HG02852 (cell line): ENCODE measurements at regions not wholly inside any gene's neighbourhood (a gene's known extent, or its start where the extent isn't known, plus 50 kb on each side); places are given as distances from the start of the nearest gene placed in this dataset.
"Not testable (repeated sequence)": the region's sequence is repeated elsewhere in the genome, so short reads cannot be mapped to it uniquely, and the experiment has no call there.

ENCODE experiments used
- ATAC-seq: cut with Tn5 transposase; IDR thresholded peaks from one replicate; pipeline ENCODE4 v1.9.1; 2021; ENCODE audit warnings: mild to moderate bottlenecking, moderate library complexity; ENCODE audit not compliant: unreplicated experiment

- no peak for ATAC-seq
Observed at GRCh38 chr2:54040250-54040649, 69.5 kb upstream of the PSME4 start.

DNA sequence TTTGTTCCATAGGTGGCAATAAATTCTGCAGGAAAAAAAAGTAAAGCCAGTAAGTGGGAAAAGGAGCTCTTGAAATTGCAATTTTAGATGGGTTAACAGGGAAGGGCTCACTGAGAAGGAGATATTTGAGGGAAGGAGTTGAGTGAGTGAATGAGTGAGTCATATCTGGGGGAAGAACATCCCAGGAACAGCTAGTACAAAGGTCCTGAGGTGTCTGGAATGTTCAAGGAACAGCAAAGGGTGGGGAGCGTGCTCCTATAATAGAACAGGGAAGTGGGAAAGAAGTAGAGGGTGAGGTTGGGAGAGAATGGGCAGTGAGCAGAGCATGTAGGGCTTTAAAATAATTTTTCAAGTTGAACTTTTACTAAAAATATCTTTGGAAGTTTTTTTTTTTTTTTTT, 68.0 kb upstream of the PSME4 start:
- no peak for ATAC-seq

DNA sequence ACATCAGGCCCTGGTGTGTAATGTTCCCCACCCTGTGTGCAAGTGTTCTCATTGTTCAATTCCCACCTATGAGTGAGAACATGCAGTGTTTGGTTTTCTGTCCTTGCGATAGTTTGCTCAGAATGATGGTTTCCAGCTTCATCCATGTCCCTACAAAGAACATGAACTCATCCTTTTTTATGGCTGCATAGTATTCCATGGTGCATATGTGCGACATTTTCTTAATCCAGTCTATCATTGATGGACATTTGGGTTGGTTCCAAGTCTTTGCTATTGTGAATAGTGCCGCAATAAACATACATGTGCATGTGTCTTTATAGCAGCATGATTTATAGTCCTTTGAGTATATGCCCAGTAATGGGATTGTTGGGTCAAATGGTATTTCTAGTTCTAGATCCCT, 60.5 kb upstream of the PSME4 start:
- not testable (repeated sequence) for ATAC-seq

DNA sequence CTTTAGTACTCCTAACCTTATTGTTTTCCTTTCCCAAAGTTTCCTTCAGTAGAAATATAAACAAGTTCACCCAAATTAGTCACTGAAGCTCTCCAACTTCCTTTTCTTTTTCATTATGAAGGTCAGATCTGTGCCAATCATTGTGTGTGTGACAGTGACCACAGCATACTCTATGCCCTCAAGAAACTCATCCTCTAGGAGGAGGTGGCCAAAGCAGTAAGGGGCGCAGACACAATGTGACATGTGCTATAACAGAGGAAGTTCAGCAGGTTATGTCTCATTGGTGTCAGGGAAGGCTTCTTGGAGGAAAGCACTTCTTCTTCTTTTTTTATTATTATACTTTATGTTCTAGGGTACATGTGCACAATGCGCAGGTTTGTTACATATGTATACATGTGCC, 60.0 kb upstream of the PSME4 start:
- ATAC-seq, result no peak

- no peak for ATAC-seq
Observed at GRCh38 chr2:54030396-54030741, 59.6 kb upstream of the PSME4 start.

DNA sequence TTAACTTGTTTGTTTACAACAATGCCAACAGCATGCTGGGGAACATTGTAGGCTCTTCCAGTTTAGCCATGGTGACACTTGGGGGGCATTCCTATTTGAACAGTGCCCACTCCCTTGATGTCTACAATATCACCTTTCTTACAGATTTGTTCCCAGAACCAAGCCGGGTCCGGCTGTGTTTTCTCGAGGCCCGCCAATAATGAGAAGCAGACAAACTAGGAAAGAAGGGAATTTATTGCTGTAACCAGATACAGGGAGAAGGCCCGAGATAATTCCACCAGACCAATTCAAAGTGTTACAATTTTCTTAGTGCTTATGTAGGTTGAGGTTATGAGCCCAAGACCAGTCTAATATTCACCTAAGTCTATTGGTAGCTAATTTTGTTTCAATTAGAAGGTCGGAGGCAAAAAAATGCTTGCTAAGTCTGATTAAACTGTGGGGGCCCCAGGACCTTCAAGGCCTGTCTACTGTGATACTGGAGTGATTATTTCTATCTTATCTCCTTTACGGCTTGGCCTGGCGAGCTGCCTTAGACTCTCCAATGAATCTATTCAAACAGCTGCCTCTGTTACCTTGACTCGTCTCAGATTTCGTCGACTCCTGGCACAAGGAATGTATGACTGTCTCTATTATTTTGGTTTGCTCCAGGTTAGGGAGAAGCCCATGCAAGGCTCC, 59.1 kb upstream of the PSME4 start:
- no peak for ATAC-seq

GRCh38 chr2:54025463-54026075, 54.8 kb upstream of the PSME4 start:
- ATAC-seq, result not testable (repeated sequence)

DNA sequence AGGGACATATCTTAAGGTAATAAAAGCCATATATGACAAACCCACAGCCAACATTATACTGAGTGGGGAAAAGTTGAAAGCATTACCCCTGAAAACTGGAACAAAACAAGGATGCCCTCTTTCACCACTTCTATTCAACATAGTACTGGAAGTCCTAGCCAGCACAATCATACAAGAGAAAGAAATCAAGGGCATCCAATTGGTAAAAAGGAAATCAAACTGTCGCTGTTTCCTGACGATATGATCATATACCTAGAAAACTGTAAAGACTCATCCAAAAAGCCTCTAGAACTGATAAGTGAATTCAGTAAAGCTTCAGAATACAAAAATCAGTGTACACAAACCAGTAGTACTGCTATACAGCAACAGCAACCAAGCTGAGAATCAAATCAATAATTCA, 53.8 kb upstream of the PSME4 start:
- no peak for ATAC-seq

DNA sequence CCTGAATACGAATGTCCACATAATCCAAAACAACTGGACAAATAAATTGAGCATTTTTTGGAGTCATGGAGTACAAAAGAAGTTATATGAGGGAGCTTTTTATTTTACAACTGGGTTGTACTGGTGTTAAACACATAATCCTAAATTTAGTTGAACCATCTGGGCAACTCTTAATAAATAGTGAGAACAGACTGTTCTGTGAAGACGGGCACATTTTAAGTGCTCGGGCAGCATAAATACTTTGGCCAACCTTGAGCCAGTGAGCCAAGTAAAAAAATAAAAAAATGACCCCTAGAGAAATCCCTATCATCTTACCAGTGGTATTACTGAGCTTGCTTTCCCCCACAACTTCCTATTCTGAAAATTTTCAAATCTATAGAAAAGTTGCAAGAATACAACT, 50.9 kb upstream of the PSME4 start:
- ATAC-seq, result no peak

DNA sequence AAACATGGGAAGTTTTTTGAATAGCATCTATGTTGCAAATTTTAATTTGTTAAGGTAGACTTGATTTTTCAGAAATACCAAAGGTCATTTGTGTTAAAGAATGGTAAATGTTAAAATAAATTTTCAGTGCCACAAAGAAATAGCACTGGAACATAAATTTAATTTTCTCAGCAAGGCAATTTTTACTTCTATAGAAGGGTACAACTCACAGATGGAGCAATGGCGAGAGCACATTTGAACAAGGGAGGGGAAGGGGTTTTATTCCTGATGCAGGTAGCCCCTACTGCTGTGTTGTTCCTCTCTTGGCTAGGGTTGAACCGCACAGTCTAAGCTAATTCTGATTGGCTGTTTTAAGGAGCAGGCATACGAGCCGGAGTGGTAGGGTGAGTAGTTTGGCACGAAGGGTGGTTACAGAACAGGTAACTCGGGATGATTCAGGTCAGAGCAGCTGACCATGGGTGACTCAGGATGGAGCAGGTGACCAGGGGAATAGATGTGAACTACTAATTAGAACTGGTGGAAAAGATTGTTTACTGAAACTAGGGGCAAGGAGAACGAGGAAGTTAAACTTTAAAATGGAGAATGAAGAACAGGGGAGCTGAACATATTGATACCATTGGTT, 50.1 kb upstream of the PSME4 start:
- ATAC-seq, result no peak
